Activated naive CD4-positive, alpha-beta T cell treated with anti-CD3 and anti-CD28 coated beads, Interleukin-2, amount 10 ng/mL, durations not matched to agents 7 days and 5 days (primary cell): ENCODE measurements at regions not wholly inside any gene's neighbourhood (a gene's known extent, or its start where the extent isn't known, plus 50 kb on each side); places are given as distances from the start of the nearest gene placed in this dataset.
A peak's percentile ranks its signal among the peaks of the same experiment; 100 is the strongest.

ENCODE experiments used
- CTCF ChIA-PET: fragments of 350-600 bp; sonication (Branson Sonifier 250); formaldehyde crosslinking; loops from one replicate; lab custom pipeline; 2021; ENCODE audit warnings: antibody characterized with exemption; lab: Charles Lee
- DNase-seq: peaks from one replicate; pipeline ENCODE4 v3.0.0-alpha.2; 2020
- H3K27ac Mint-ChIP-seq: one replicate; pipeline ENCODE4 v1.8.0; 2021; ENCODE audit warnings: mild to moderate bottlenecking, moderate library complexity, mixed read lengths
- H3K27me3 Mint-ChIP-seq: one replicate; pipeline ENCODE4 v1.8.0; 2021; ENCODE audit warnings: mild to moderate bottlenecking, mixed read lengths
- H3K36me3 Mint-ChIP-seq: one replicate; pipeline ENCODE4 v1.8.0; 2021; ENCODE audit warnings: mixed read lengths
- H3K4me1 Mint-ChIP-seq: one replicate; pipeline ENCODE4 v1.8.0; 2021; ENCODE audit warnings: mixed read lengths
- H3K4me3 Mint-ChIP-seq: one replicate; pipeline ENCODE4 v1.8.0; 2021; ENCODE audit warnings: mild to moderate bottlenecking, moderate library complexity, mixed read lengths
- H3K9me3 Mint-ChIP-seq: one replicate; pipeline ENCODE4 v1.8.0; 2021; ENCODE audit warnings: mixed read lengths

DNA sequence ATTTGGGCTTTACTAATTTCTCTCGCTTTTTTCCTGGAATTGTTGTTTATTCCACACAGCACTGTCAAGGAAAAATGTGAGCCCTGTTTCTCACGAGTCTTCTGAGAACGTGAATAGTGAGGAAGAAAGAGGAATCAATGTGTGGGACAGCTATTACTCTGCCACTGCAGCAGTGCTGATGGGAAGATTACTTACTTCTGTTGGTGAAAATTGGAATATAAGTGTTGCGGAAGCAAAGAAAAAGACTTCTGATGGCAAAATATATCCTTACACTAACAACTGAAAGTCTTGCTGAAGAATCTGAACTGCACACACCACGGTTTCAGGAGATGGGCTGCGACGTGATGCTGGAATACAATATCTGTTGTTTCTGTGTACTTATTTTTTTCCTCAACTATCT, 884.2 kb downstream of the AACS start:
- H3K9me3 Mint-ChIP-seq: peaks cover 12% of the 10 kb centered on the region
- H3K4me1 Mint-ChIP-seq: no peaks in the 10 kb centered on the region
- H3K27ac Mint-ChIP-seq: no peak overlapping the region
- no peaks in the 10 kb centered on the region for H3K36me3 Mint-ChIP-seq
- no peaks in the 10 kb centered on the region for H3K27me3 Mint-ChIP-seq
- no peak overlapping the region for H3K4me3 Mint-ChIP-seq
- no peak for DNase-seq
- CTCF ChIA-PET: no interaction called here

- Mint-ChIP-seq H3K27me3 (no peaks in the 10 kb centered on the region), H3K36me3 (no peaks in the 10 kb centered on the region), H3K4me1 (no peaks in the 10 kb centered on the region), H3K9me3 (peaks cover 18% of the 10 kb centered on the region), H3K27ac (no peak overlapping the region), H3K4me3 (no peak overlapping the region)
- CTCF ChIA-PET: no interaction called here
- DNase-seq: no peak
Measured at GRCh38 chr12:125954362-125954761, 889.1 kb downstream of the AACS start.

DNA sequence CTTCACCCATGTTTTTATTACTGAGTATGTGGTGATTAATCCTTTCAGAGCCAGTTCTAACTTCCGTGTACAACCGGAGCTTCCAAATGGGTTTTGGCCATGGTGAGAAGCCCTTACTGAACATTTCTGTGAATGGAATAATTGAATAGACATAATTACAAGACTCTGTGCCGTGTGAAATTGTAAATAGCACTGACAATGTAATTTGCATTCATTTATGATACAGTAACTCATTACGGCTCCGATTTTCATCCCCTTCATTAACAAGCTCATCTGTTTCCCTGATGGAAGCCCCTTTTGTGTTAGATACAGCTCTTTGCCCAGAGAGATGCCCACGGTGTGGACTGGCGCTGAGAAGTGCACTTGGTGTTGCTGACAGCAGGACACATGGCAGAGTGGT, 891.0 kb downstream of the AACS start:
- CTCF ChIA-PET: no interaction called here
- Mint-ChIP-seq H3K4me3 (no peak overlapping the region), H3K4me1 (no peaks in the 10 kb centered on the region), H3K27ac (no peak overlapping the region), H3K9me3 (peaks cover 29% of the 10 kb centered on the region), H3K36me3 (no peaks in the 10 kb centered on the region), H3K27me3 (no peaks in the 10 kb centered on the region)
- DNase-seq: no peak

DNA sequence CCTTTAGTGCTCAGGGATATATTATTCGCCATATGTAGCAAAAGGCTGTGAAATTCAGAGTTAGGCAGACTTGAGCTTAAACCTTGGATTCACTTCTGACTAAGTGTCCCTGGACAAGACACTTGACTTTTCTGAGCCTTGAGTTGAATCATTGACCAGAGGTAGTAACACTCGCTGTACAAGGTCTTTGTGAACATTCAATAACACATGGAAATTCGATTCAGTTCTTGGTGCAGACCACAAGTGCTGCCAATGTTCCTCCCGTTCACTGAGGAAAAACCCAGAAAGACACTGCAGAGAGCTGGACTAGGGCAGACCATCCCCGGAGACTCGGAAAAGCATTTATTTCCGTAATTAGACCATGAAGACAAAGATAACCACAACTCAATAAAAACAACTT, 901.4 kb downstream of the AACS start:
- Mint-ChIP-seq H3K9me3 (peaks cover 15% of the 10 kb centered on the region), H3K4me1 (no peaks in the 10 kb centered on the region), H3K27ac (no peak overlapping the region), H3K36me3 (no peaks in the 10 kb centered on the region), H3K4me3 (no peak overlapping the region), H3K27me3 (no peaks in the 10 kb centered on the region)
- CTCF ChIA-PET: no interaction called here
- DNase-seq: no peak

DNA sequence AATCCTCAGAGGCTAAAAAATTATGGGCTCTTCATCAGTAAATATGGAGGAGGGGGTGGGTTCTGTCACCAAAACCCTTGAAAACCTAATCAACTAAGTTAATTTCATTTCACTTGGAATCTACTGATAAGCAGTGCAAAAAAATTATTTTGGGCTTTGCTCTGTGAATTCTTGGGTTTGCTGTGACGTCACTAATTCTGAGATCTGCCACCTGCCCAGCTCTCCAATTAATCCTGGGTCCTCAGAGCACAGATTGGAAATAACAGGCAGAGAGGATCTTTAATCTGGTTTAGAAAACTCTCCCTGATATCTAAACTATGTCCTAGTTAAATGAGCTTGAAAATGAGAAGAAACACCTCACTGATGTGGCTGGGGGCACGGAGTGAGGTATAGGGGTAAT, 903.2 kb downstream of the AACS start:
- Mint-ChIP-seq H3K4me1 (no peaks in the 10 kb centered on the region), H3K27me3 (no peaks in the 10 kb centered on the region), H3K27ac (no peak overlapping the region), H3K4me3 (no peak overlapping the region), H3K36me3 (no peaks in the 10 kb centered on the region), H3K9me3 (peaks cover 13% of the 10 kb centered on the region)
- DNase-seq: no peak
- CTCF ChIA-PET: no interaction called here

GRCh38 chr12:125971981-125972380, 906.7 kb downstream of the AACS start:
- Mint-ChIP-seq H3K4me1 (no peaks in the 10 kb centered on the region), H3K36me3 (no peaks in the 10 kb centered on the region), H3K27ac (no peak overlapping the region), H3K27me3 (no peaks in the 10 kb centered on the region), H3K4me3 (no peak overlapping the region), H3K9me3 (peaks cover 2% of the 10 kb centered on the region)
- no peak for DNase-seq
- CTCF ChIA-PET: no interaction called here

DNA sequence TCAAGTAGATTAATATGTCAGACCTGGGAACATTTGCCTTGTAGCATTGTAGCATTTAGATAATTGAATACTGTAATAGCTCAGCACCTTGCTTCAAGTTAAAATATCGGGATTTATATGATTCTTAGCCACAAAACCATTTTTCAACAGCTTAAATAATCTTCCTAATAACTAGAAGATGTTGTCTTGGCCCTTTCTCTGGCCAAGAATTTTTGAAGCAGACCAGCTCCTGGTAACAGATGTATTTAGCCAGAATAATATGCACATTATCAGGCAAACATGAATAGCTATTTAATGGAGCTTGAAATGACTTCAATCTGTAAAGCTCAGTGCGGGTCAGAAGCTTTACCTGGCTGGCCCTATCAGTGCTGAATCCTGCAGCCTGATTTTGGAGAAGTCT, 913.1 kb downstream of the AACS start:
- no peak overlapping the region for H3K27ac Mint-ChIP-seq
- H3K27me3 Mint-ChIP-seq: no peaks in the 10 kb centered on the region
- H3K36me3 Mint-ChIP-seq: no peaks in the 10 kb centered on the region
- CTCF ChIA-PET: no interaction called here
- no peak for DNase-seq
- no peak overlapping the region for H3K4me3 Mint-ChIP-seq
- H3K9me3 Mint-ChIP-seq: peaks cover 2% of the 10 kb centered on the region
- H3K4me1 Mint-ChIP-seq: no peaks in the 10 kb centered on the region

GRCh38 chr12:125981610-125982253, 916.5 kb downstream of the AACS start:
- Mint-ChIP-seq H3K36me3 (no peaks in the 10 kb centered on the region), H3K9me3 (no peaks in the 10 kb centered on the region), H3K4me1 (no peaks in the 10 kb centered on the region), H3K27ac (no peak overlapping the region), H3K4me3 (no peak overlapping the region), H3K27me3 (no peaks in the 10 kb centered on the region)
- CTCF ChIA-PET: no interaction called here
- DNase-seq: no peak

- Mint-ChIP-seq H3K4me1 (no peaks in the 10 kb centered on the region), H3K4me3 (peak overlapping the region; percentile 18), H3K27me3 (no peaks in the 10 kb centered on the region), H3K36me3 (no peaks in the 10 kb centered on the region), H3K9me3 (no peaks in the 10 kb centered on the region), H3K27ac (peak overlapping the region; percentile 28)
- CTCF ChIA-PET: no interaction called here
- peak; percentile 25 for DNase-seq
Measured at GRCh38 chr12:125983094-125983783, 918.0 kb downstream of the AACS start.

DNA sequence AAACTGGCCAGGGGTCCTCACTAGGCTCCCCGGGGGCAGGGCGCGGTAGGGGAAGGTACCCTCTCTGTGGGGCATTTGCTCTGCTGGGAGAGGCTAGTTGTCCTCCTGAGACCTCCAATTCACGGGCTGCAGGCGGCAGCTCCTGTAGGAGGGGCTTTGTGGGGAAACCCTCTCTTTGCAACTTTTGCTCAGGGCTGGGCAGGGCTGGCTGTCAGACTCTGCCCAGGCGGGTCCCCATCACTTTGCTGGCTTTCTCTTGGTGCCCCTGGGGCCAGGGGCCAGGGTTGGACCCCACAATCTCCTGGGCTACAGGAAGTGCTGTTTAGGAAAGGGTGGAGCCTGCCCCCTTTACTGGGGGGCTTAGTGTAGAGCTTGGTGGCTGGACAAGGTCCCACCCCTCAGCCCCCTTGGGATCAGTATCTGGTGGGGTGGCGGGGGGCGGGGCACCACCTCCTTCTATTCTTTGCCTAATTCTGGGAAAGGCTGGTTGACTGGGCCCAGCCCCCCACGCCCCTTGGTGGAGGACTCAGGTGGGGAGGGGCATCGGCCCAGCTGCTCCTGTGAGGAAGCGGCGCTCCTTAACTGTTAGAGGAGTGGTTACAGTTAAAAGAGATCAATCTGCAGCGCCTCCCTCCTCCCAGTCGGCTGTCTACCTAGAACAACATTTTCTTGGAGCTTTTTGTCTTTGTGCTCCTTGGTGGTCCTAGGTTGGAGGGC, 918.7 kb downstream of the AACS start:
- Mint-ChIP-seq H3K9me3 (no peaks in the 10 kb centered on the region), H3K4me1 (no peaks in the 10 kb centered on the region), H3K4me3 (peak overlapping the region; percentile 18), H3K27me3 (no peaks in the 10 kb centered on the region), H3K27ac (peak overlapping the region; percentile 28), H3K36me3 (no peaks in the 10 kb centered on the region)
- no peak for DNase-seq
- CTCF ChIA-PET: no interaction called here

GRCh38 chr12:125988545-125988944, 923.3 kb downstream of the AACS start:
- Mint-ChIP-seq H3K27ac (no peak overlapping the region), H3K36me3 (no peaks in the 10 kb centered on the region), H3K27me3 (no peaks in the 10 kb centered on the region), H3K9me3 (no peaks in the 10 kb centered on the region), H3K4me1 (no peaks in the 10 kb centered on the region), H3K4me3 (no peak overlapping the region)
- no peak for DNase-seq
- CTCF ChIA-PET: no interaction called here

DNA sequence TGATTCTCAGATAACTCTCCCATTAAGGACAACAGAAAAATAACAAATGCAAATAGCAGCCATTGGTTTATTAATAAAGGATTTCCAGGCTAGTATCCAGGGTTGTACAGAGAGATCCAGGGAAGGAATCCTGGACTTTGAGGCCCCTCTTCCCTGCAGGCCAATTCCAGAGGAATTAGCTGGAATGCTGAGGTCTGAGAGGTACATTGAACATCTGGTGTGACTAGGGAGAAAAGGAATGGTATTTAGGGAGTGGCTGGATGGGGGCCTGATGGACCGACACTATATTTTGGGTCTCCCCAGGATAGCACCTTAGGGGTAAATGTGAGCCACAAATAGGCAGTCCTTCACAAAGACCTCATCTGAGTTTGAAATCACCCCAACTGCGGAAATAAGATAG, 924.5 kb downstream of the AACS start:
- Mint-ChIP-seq H3K4me3 (no peak overlapping the region), H3K27me3 (no peaks in the 10 kb centered on the region), H3K4me1 (no peaks in the 10 kb centered on the region), H3K27ac (no peak overlapping the region), H3K9me3 (no peaks in the 10 kb centered on the region), H3K36me3 (no peaks in the 10 kb centered on the region)
- DNase-seq: no peak
- CTCF ChIA-PET: no interaction called here

DNA sequence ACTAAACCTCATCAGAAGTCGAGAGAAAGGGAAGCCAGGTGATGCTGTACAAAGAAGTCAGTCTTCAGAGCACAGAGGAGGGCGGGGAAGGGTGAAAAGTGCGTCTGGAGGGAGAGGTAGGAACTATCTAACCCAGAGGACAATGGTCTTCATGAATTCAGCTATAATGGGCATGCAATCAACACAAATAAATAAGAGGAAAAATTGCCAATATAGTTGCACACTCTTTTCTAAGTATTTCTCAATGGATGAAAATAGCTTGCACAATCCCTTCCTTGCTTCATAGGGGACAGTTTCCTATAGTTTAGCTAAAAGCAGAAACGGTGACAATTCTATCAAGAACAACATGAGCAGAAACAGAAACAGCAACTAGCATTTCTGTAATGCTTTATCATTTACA, 931.2 kb downstream of the AACS start:
- Mint-ChIP-seq H3K9me3 (peaks cover 6% of the 10 kb centered on the region), H3K27me3 (no peaks in the 10 kb centered on the region), H3K4me3 (no peak overlapping the region), H3K36me3 (no peaks in the 10 kb centered on the region), H3K27ac (no peak overlapping the region), H3K4me1 (no peaks in the 10 kb centered on the region)
- DNase-seq: no peak
- CTCF ChIA-PET: no interaction called here

- Mint-ChIP-seq H3K27ac (no peak overlapping the region), H3K36me3 (no peaks in the 10 kb centered on the region), H3K4me1 (no peaks in the 10 kb centered on the region), H3K9me3 (peaks cover 12% of the 10 kb centered on the region), H3K27me3 (no peaks in the 10 kb centered on the region), H3K4me3 (no peak overlapping the region)
- CTCF ChIA-PET: no interaction called here
- no peak for DNase-seq
Measured at GRCh38 chr12:125999628-126000027, 934.4 kb downstream of the AACS start.

- DNase-seq: no peak
Measured at GRCh38 chr12:126019385-126019784, 954.1 kb downstream of the AACS start.

More at GRCh38 chr12:126019385-126019784, 954.1 kb downstream of the AACS start:
- Mint-ChIP-seq H3K4me1 (no peaks in the 10 kb centered on the region), H3K9me3 (peaks cover 23% of the 10 kb centered on the region), H3K4me3 (no peak overlapping the region), H3K36me3 (no peaks in the 10 kb centered on the region), H3K27me3 (no peaks in the 10 kb centered on the region), H3K27ac (no peak overlapping the region)
- CTCF ChIA-PET: no interaction called here
